ENCODE measurements at regions not wholly inside any gene's neighbourhood (a gene's known extent, or its start where the extent isn't known, plus 50 kb on each side); places are given as distances from the start of the nearest gene placed in this dataset.

DNA sequence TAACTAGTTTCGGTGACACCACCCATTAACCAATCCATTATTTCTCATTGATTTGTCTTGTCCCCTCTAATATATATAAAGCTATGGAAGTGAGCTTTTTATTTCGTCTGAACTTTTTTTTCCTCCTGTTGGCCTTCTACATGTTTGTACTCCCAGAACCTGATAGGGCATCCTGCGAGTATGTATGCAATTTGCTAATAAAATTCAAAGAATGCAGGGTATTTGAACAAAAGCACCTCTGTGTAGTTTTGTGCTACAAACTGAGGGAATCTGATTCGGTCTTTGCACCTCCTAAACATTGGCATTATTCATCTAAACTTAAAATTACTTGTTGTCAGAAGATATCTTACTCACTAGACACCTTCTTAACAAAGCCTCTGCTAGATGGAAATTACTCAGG, 242.9 kb upstream of the TMEFF2 start:
- BruUV-seq (replicated peaks), result no TSS peak
- no peak for DNase-seq (ENCODE audit: unreplicated experiment)
- TF ChIP-seq, protein P1, sequence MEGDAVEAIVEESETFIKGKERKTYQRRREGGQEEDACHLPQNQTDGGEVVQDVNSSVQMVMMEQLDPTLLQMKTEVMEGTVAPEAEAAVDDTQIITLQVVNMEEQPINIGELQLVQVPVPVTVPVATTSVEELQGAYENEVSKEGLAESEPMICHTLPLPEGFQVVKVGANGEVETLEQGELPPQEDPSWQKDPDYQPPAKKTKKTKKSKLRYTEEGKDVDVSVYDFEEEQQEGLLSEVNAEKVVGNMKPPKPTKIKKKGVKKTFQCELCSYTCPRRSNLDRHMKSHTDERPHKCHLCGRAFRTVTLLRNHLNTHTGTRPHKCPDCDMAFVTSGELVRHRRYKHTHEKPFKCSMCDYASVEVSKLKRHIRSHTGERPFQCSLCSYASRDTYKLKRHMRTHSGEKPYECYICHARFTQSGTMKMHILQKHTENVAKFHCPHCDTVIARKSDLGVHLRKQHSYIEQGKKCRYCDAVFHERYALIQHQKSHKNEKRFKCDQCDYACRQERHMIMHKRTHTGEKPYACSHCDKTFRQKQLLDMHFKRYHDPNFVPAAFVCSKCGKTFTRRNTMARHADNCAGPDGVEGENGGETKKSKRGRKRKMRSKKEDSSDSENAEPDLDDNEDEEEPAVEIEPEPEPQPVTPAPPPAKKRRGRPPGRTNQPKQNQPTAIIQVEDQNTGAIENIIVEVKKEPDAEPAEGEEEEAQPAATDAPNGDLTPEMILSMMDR (IDR thresholded peaks at IDR 0.05; ENCODE audit: unreplicated experiment), result no peak
- Mint-ChIP-seq H3K4me1 (ENCODE audit: insufficient read depth, unreplicated experiment) (peaks cover 6% of the 10 kb centered on the region), H3K9me3 (ENCODE audit: unreplicated experiment) (no peaks in the 10 kb centered on the region), H3K4me3 (ENCODE audit: unreplicated experiment) (no peak overlapping the region), H3K27ac (ENCODE audit: low read depth, unreplicated experiment) (no peak overlapping the region), H3K27me3 (ENCODE audit: insufficient read depth, unreplicated experiment) (no peaks in the 10 kb centered on the region), H3K36me3 (ENCODE audit: insufficient read depth, unreplicated experiment) (no peaks in the 10 kb centered on the region)
- intact Hi-C loops (cut with micrococcal nuclease), result no loop called here
- CTCF ChIA-PET, result no interaction called here
- POLR2A ChIA-PET, result interaction anchor here (0.7 kb wide), 1 partner anchor 638 kb away, joined by 3 read pairs; no protein-coding TSS in a partner anchor

- TF ChIP-seq, protein P1 (IDR thresholded peaks at IDR 0.05; ENCODE audit: unreplicated experiment), result no peak
Observed at GRCh38 chr2:192424243-192424642, 229.5 kb upstream of the TMEFF2 start.

DNA sequence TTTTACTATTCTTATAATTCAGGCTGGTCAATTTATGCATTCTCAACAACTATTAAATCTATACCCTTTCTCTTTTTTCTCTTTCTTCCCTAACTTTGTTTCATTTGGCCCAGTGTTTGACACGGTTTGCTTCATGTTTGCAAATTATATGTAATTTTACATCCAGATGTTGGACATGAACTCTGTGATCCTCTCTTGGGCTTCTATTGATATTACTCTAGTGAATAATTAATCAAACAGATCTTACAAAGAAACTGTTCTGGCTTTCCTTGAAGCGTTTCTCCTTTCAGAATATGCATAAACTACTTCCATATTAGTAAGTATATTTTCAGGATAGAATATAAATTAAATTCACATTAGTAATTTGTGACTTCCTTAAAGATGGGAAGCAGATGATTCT, 225.1 kb upstream of the TMEFF2 start:
- ChIA-PET POLR2A (no interaction called here), CTCF (no interaction called here)
- Mint-ChIP-seq H3K36me3 (ENCODE audit: insufficient read depth, unreplicated experiment) (no peaks in the 10 kb centered on the region), H3K4me3 (ENCODE audit: unreplicated experiment) (no peak overlapping the region), H3K4me1 (ENCODE audit: insufficient read depth, unreplicated experiment) (no peaks in the 10 kb centered on the region), H3K27me3 (ENCODE audit: insufficient read depth, unreplicated experiment) (no peaks in the 10 kb centered on the region), H3K27ac (ENCODE audit: low read depth, unreplicated experiment) (no peak overlapping the region), H3K9me3 (ENCODE audit: unreplicated experiment) (peaks cover 14% of the 10 kb centered on the region)
- intact Hi-C loops (cut with micrococcal nuclease), result no loop called here
- no peak for DNase-seq (ENCODE audit: unreplicated experiment)
- TF ChIP-seq, protein P1 (IDR thresholded peaks at IDR 0.05; ENCODE audit: unreplicated experiment), result no peak
- BruUV-seq (replicated peaks), result no TSS peak

More at GRCh38 chr2:192424243-192424642, 229.5 kb upstream of the TMEFF2 start:
- no peak overlapping the region for H3K27ac Mint-ChIP-seq (ENCODE audit: low read depth, unreplicated experiment)
- ChIA-PET POLR2A (no interaction called here), CTCF (interaction anchor here (0.6 kb wide), 1 partner anchor 146 kb away, joined by 3 read pairs; no protein-coding TSS in a partner anchor)
- no peak for DNase-seq (ENCODE audit: unreplicated experiment)
- H3K4me3 Mint-ChIP-seq (ENCODE audit: unreplicated experiment), result no peak overlapping the region
- no TSS peak for BruUV-seq (replicated peaks)
- no peaks in the 10 kb centered on the region for H3K27me3 Mint-ChIP-seq (ENCODE audit: insufficient read depth, unreplicated experiment)
- peaks cover 7% of the 10 kb centered on the region for H3K9me3 Mint-ChIP-seq (ENCODE audit: unreplicated experiment)
- H3K4me1 Mint-ChIP-seq (ENCODE audit: insufficient read depth, unreplicated experiment), result no peaks in the 10 kb centered on the region
- intact Hi-C loops (cut with micrococcal nuclease), result no loop called here
- no peaks in the 10 kb centered on the region for H3K36me3 Mint-ChIP-seq (ENCODE audit: insufficient read depth, unreplicated experiment)

- ChIA-PET POLR2A (no interaction called here), CTCF (no interaction called here)
- peaks cover 14% of the 10 kb centered on the region for H3K9me3 Mint-ChIP-seq (ENCODE audit: unreplicated experiment)
- H3K27ac Mint-ChIP-seq (ENCODE audit: low read depth, unreplicated experiment), result no peak overlapping the region
- TF ChIP-seq, protein P1 (IDR thresholded peaks at IDR 0.05; ENCODE audit: unreplicated experiment), result no peak
- no peaks in the 10 kb centered on the region for H3K4me1 Mint-ChIP-seq (ENCODE audit: insufficient read depth, unreplicated experiment)
- H3K36me3 Mint-ChIP-seq (ENCODE audit: insufficient read depth, unreplicated experiment), result no peaks in the 10 kb centered on the region
- DNase-seq (ENCODE audit: unreplicated experiment), result no peak
- no peak overlapping the region for H3K4me3 Mint-ChIP-seq (ENCODE audit: unreplicated experiment)
- BruUV-seq (replicated peaks), result no TSS peak
- intact Hi-C loops (cut with micrococcal nuclease), result loop anchor here (2.0 kb wide), 1 partner anchor 13 kb away; no protein-coding TSS in a partner anchor
- H3K27me3 Mint-ChIP-seq (ENCODE audit: insufficient read depth, unreplicated experiment), result no peaks in the 10 kb centered on the region
Observed at GRCh38 chr2:192416060-192416459, 221.3 kb upstream of the TMEFF2 start.
